ACHN (cell line): ENCODE measurements at regions not wholly inside any gene's neighbourhood (a gene's known extent, or its start where the extent isn't known, plus 50 kb on each side); places are given as distances from the start of the nearest gene placed in this dataset.
"Not testable (repeated sequence)": the region's sequence is repeated elsewhere in the genome, so short reads cannot be mapped to it uniquely, and the experiment has no call there.

ENCODE experiments used
- DNase-seq: peaks from one replicate; pipeline ENCODE4 v3.0.0-alpha.2; 2015
- in situ Hi-C: cut with HindIII; loops from 2 replicates; pipeline ENCODE4 v1.10.0; 2017; ENCODE audit warnings: low sequenced_read_pairs, low pct_ligation_motif_present, low pct_unique_long_range_greater_than_20kb

- in situ Hi-C loops = no loop called here
- DNase-seq = no peak
Measured at GRCh38 chr15:70516408-70517193, 246.8 kb downstream of the UACA start.

GRCh38 chr15:70514251-70514650 is 249.1 kb downstream of the UACA start:
- no peak for DNase-seq
- in situ Hi-C loops = no loop called here

GRCh38 chr15:70513819-70514218 is 249.5 kb downstream of the UACA start:
- in situ Hi-C loops = no loop called here
- DNase-seq = no peak

- peak; percentile 73 for DNase-seq
- in situ Hi-C loops = no loop called here
Measured at GRCh38 chr15:70512772-70513362, 250.5 kb downstream of the UACA start.

GRCh38 chr15:70511972-70512587 is 251.3 kb downstream of the UACA start:
- DNase-seq, in situ Hi-C loops: not testable (repeated sequence)

- DNase-seq = no peak
- in situ Hi-C loops = no loop called here
Measured at GRCh38 chr15:70510433-70510832, 252.9 kb downstream of the UACA start.

- DNase-seq = no peak
- in situ Hi-C loops = no loop called here
Measured at GRCh38 chr15:70509731-70510143, 253.6 kb downstream of the UACA start.

GRCh38 chr15:70509282-70509662 is 254.1 kb downstream of the UACA start:
- in situ Hi-C loops = no loop called here
- DNase-seq = no peak

GRCh38 chr15:70508561-70509281 is 254.6 kb downstream of the UACA start:
- peak; percentile 81 for DNase-seq
- in situ Hi-C loops = no loop called here

GRCh38 chr15:70507772-70508371 is 255.5 kb downstream of the UACA start:
- DNase-seq = peak; percentile 62
- in situ Hi-C loops = no loop called here

GRCh38 chr15:70505936-70506912 is 257.1 kb downstream of the UACA start:
- no peak for DNase-seq
- in situ Hi-C loops = no loop called here

- peak; percentile 76 for DNase-seq
- in situ Hi-C loops = no loop called here
Measured at GRCh38 chr15:70505411-70505919, 257.9 kb downstream of the UACA start.

GRCh38 chr15:70504988-70505387 is 258.4 kb downstream of the UACA start:
- in situ Hi-C loops = no loop called here
- no peak for DNase-seq

GRCh38 chr15:70504299-70504951 is 258.9 kb downstream of the UACA start:
- no peak for DNase-seq
- in situ Hi-C loops = no loop called here

GRCh38 chr15:70503798-70504298 is 259.5 kb downstream of the UACA start:
- no peak for DNase-seq
- in situ Hi-C loops = no loop called here

GRCh38 chr15:70503073-70503745 is 260.1 kb downstream of the UACA start:
- no peak for DNase-seq
- in situ Hi-C loops = no loop called here
